Hepatocyte (in vitro differentiated cells): ENCODE measurements at regions not wholly inside any gene's neighbourhood (a gene's known extent, or its start where the extent isn't known, plus 50 kb on each side); places are given as distances from the start of the nearest gene placed in this dataset.

Source experiments
- EZH2phosphoT487 ChIP-seq: fragments of 200-600 bp; sonication (generic); IDR thresholded peaks from one replicate; pipeline ENCODE4 v1.6.1; 2018; ENCODE audit warnings: antibody characterized with exemption, mild to moderate bottlenecking, low read depth, moderate library complexity; ENCODE audit not compliant: unreplicated experiment, severe bottlenecking
- TF ChIP-seq, protein P1 (sequence below): fragments of 200-600 bp; sonication (generic); IDR thresholded peaks from 2 replicates; pipeline ENCODE4 v1.5.1; 2016; ENCODE audit warnings: antibody characterized with exemption, mild to moderate bottlenecking; ENCODE audit not compliant: poor library complexity

GRCh38 chr15:69568173-69569009 is 115.8 kb downstream of the RPLP1 start:
- TF ChIP-seq, protein P1, sequence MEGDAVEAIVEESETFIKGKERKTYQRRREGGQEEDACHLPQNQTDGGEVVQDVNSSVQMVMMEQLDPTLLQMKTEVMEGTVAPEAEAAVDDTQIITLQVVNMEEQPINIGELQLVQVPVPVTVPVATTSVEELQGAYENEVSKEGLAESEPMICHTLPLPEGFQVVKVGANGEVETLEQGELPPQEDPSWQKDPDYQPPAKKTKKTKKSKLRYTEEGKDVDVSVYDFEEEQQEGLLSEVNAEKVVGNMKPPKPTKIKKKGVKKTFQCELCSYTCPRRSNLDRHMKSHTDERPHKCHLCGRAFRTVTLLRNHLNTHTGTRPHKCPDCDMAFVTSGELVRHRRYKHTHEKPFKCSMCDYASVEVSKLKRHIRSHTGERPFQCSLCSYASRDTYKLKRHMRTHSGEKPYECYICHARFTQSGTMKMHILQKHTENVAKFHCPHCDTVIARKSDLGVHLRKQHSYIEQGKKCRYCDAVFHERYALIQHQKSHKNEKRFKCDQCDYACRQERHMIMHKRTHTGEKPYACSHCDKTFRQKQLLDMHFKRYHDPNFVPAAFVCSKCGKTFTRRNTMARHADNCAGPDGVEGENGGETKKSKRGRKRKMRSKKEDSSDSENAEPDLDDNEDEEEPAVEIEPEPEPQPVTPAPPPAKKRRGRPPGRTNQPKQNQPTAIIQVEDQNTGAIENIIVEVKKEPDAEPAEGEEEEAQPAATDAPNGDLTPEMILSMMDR = no peak
- TF ChIP-seq EZH2phosphoT487 = no peak
